Astrocyte of the cerebellum (primary cell): ENCODE measurements at regions not wholly inside any gene's neighbourhood (a gene's known extent, or its start where the extent isn't known, plus 50 kb on each side); places are given as distances from the start of the nearest gene placed in this dataset.

ENCODE experiments used
- DNase-seq: peaks from one replicate; pipeline ENCODE4 v3.0.0-alpha.2; 2011; ENCODE audit warnings: low read depth
- H3K4me3 ChIP-seq: 2 replicates; pipeline ENCODE4 v1.5.1; 2011; ENCODE audit warnings: mild to moderate bottlenecking, low read depth, low read length, moderate library complexity
- CTCF ChIP-seq: IDR thresholded peaks from 2 replicates; pipeline ENCODE4 v1.5.1; 2012; ENCODE audit warnings: low read length, low read depth, moderate library complexity, mild to moderate bottlenecking; ENCODE audit errors: missing control alignments
- in situ Hi-C: cut with HindIII; loops from 2 replicates; pipeline ENCODE4 v1.10.0; 2017; ENCODE audit warnings: low sequenced_read_pairs

DNA sequence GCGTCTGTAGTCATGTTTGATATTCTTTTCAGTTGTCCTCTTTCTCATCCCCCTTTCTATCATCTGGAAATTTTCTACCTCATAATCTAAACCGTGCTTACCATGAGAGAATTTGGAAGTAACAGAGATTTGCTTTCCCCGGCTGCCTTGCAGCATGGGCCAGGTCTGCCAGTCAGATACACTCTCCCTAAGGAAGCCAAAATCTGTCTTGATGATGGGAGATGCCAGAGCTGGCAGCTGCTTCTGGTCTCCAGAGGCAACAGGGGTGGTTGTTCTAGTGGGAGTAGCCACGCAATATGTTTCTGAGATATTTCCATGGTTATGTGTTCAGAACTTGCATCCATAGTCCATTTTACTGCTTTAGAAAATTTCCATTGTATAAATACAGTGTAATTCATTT is 218.9 kb upstream of the RORA start:
- in situ Hi-C loops: no loop called here
- no peak overlapping the region for H3K4me3 ChIP-seq
- TF ChIP-seq CTCF: no peak
- DNase-seq: no peak

DNA sequence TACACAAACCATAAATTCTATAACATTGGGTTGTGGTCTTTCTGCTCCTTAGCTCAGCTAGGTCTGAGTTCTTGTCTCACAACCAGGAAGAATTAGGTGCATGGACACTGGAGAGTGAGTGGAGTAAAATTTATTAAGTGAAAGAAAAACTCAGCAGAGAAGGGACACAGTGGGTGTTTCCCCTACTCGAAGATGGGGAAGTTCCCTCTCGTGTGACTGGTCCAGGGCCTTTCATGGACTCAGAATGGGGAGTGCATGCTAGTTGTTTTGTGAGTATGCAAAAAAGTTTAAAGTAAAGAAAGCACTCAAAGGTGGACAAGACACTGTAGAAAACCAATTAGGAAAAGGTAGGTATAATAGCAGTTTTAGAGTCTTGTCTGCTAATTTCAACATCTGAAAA is 215.5 kb upstream of the RORA start:
- TF ChIP-seq CTCF: no peak
- in situ Hi-C loops: no loop called here
- no peak overlapping the region for H3K4me3 ChIP-seq
- DNase-seq: no peak

- no peak for DNase-seq
- TF ChIP-seq CTCF: no peak
- no peak overlapping the region for H3K4me3 ChIP-seq
- in situ Hi-C loops: no loop called here
Measured at GRCh38 chr15:61442821-61443220, 213.7 kb upstream of the RORA start.

DNA sequence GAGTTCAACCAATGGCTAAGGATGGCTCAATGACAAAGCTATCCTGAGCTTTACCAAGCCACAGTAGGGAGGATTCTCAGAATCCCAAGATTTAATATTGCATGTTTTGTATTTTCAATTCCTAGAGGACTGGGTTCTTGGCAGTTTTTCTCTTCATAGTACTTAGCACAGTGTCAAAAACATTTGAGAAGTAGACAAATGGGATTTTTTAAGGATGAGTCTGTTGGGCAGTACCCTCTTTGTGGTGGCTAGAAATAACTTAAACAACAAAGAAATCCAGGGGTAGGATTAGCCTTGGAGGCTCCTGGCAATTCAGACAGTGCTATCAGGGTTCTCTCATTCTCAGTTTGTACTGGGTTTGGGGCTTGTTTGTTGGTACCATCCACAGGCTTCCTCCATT is 212.8 kb upstream of the RORA start:
- TF ChIP-seq CTCF: no peak
- no peak for DNase-seq
- H3K4me3 ChIP-seq: no peak overlapping the region
- in situ Hi-C loops: no loop called here

DNA sequence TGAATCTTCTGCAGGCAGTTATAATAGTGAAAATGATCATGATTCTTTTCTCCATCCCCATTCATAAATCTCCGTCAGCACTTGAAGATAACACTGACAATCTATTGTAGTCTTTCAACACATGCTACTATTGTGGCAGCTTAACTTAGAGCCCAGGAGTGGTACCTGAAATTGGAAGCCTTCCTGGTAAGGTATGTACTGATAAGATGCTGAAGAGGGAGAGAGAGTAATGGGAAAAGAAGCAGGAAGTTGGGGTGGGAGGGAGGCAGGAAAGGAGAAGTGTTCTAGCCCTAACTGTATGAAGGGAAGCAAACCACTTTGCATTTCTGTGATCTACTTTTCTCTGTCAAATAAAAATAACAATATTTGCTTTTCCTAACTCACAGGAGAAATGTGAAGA is 197.4 kb upstream of the RORA start:
- TF ChIP-seq CTCF: no peak
- no peak for DNase-seq
- H3K4me3 ChIP-seq: no peak overlapping the region
- in situ Hi-C loops: no loop called here

- H3K4me3 ChIP-seq: no peak overlapping the region
- no peak for DNase-seq
- in situ Hi-C loops: no loop called here
- TF ChIP-seq CTCF: no peak
Measured at GRCh38 chr15:61425934-61426333, 196.8 kb upstream of the RORA start.

DNA sequence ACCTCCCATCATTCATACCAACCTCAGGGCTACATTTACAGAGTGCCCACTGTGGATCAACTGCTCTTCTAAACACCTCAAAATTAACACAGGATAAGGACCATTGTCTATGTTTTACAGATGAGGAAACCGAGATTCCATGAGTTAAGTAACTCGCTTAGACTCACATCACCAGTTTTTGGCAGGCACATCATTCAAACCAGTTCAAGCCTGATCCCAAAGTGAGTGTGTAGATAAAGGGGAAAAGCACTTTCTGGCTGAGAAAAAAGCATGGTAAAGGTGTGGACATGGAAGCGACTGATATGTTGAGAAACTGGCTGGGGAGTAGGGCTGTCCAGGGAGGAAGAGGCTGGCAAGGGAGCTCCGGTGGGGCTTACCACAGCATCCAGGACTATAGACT is 193.7 kb upstream of the RORA start:
- H3K4me3 ChIP-seq: no peak overlapping the region
- in situ Hi-C loops: no loop called here
- TF ChIP-seq CTCF: no peak
- no peak for DNase-seq
